Astrocyte of the spinal cord (primary cell): ENCODE measurements at regions not wholly inside any gene's neighbourhood (a gene's known extent, or its start where the extent isn't known, plus 50 kb on each side); places are given as distances from the start of the nearest gene placed in this dataset.

Source experiments
- DNase-seq: peaks from one replicate; pipeline ENCODE4 v3.0.0; 2011; ENCODE audit warnings: low read depth, low spot score
- H3K4me3 ChIP-seq: 2 replicates; pipeline ENCODE4 v1.5.1; 2011; ENCODE audit warnings: low read depth, mild to moderate bottlenecking, low read length, moderate library complexity
- CTCF ChIP-seq: IDR thresholded peaks from 2 replicates; pipeline ENCODE4 v1.5.1; 2012; ENCODE audit warnings: low read depth, mild to moderate bottlenecking, low read length, inconsistent platforms
- in situ Hi-C: cut with HindIII; loops from 2 replicates; pipeline ENCODE4 v1.10.0; 2017; ENCODE audit warnings: low sequenced_read_pairs

- TF ChIP-seq CTCF: no peak
- in situ Hi-C loops: no loop called here
- DNase-seq: peak; percentile 50
- H3K4me3 ChIP-seq: no peak overlapping the region
Observed at GRCh38 chr9:129237164-129237611, 59.1 kb upstream of the IER5L start.

GRCh38 chr9:129236441-129237145 lies 58.5 kb upstream of the IER5L start:
- no peak for TF ChIP-seq CTCF
- no peak for DNase-seq
- H3K4me3 ChIP-seq: no peak overlapping the region
- in situ Hi-C loops: no loop called here

- no peak overlapping the region for H3K4me3 ChIP-seq
- in situ Hi-C loops: no loop called here
- TF ChIP-seq CTCF: no peak
- no peak for DNase-seq
Observed at GRCh38 chr9:129235931-129236331, 57.9 kb upstream of the IER5L start.

GRCh38 chr9:129235041-129235930 lies 57.2 kb upstream of the IER5L start:
- no peak for TF ChIP-seq CTCF
- H3K4me3 ChIP-seq: no peak overlapping the region
- in situ Hi-C loops: no loop called here
- DNase-seq: no peak

- in situ Hi-C loops: no loop called here
- DNase-seq: no peak
- no peak for TF ChIP-seq CTCF
- H3K4me3 ChIP-seq: no peak overlapping the region
Observed at GRCh38 chr9:129234491-129234890, 56.4 kb upstream of the IER5L start.

GRCh38 chr9:129232839-129233591 lies 55.0 kb upstream of the IER5L start:
- in situ Hi-C loops: no loop called here
- DNase-seq: no peak
- TF ChIP-seq CTCF: no peak
- H3K4me3 ChIP-seq: no peak overlapping the region
